GM21825 (cell line): ENCODE measurements at regions not wholly inside any gene's neighbourhood (a gene's known extent, or its start where the extent isn't known, plus 50 kb on each side); places are given as distances from the start of the nearest gene placed in this dataset.

Experiments used
- ATAC-seq: cut with Tn5 transposase; IDR thresholded peaks from one replicate; pipeline ENCODE4 v1.9.1; 2021; ENCODE audit warnings: mild to moderate bottlenecking, moderate library complexity; ENCODE audit not compliant: unreplicated experiment

DNA sequence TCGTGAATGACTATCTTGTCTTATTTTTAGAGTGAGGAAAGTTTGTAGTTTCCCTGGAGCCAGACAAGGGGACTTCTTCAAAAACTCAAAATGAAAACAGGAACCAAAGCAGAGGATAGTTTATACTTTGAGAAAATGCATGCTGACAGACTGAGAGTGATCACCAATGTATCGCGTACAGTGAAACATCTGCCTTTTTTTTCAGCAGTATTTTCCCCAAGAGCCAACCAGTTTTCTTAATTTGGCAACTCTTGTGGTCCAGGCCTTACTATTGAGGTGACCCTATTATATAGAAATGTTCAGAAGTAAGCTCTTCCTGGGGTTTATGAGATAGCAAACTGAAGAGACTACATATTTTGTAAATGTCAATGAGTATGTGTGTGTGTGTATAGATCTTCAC is 153.7 kb upstream of the VRK2 start:
- ATAC-seq, result peak; percentile 74

GRCh38 chr2:57893347-57893746 is 153.3 kb upstream of the VRK2 start:
- no peak for ATAC-seq

DNA sequence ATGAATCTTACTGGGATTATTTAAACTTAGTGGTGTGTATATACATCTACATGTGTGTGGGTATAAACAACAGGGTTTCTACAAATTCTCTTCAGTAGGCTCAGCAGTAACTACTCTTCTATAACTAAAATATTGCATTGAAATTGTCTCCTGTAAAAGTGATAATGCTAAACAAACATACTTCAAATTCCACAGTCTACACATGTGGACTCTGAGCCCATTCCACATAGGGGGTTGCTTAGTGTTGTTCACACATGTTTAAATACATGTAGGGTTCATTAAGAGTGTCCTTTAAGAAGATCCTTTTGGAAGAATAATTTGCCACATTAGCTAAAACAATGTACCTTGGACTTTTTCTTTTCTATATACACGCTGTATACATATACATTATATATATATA is 152.8 kb upstream of the VRK2 start:
- ATAC-seq, result no peak

GRCh38 chr2:57894381-57894780 is 152.2 kb upstream of the VRK2 start:
- no peak for ATAC-seq

- no peak for ATAC-seq
These were observed 148.7 kb upstream of the VRK2 start for GRCh38 chr2:57897920-57898319.

- ATAC-seq, result no peak
These were observed 146.7 kb upstream of the VRK2 start for GRCh38 chr2:57899898-57900297.

DNA sequence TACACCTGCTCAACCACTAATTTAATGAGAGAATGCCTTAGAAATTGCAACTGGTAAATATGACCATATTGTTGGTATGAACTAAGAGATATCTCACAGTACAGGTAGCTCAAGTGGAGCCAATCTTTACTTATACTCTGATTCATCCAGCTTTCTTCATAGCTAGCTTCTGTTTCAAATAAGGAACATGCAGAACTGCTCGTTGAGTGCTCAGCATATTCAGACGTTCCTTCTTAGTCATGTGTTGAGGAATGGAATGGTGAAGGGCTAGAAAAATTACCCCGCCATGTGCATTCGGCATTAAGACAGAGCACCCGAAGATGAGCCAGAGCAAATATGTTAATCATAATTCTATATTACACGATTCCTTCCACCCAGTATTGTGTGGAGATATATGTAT is 144.0 kb upstream of the VRK2 start:
- no peak for ATAC-seq

DNA sequence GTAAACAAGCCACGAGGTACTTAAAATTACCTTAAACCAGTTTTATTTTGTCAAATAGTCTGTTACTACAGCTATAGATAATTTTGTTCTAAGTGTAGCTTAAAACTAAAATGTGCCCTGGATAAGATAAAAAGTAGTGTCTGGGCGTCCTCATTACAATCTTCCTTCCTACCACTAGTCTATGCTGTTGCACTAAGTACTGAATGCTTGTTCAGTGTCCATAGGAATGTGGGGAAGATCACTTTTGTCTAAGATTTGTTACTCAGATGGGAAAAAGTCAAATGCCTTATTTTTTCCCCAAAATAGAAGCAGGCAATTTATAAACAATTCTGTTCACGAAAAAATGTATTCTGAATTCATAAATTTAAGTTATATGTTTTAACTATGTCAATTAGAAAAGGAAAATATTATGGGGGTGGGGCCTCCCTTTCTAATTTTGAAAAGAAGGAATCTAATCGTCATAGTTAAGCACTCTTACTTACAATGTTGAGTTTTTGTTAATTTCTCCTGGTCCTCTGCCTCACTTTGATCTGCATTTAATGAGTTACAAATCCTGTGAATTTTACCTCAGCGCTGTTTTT is 140.4 kb upstream of the VRK2 start:
- ATAC-seq, result peak; percentile 76

DNA sequence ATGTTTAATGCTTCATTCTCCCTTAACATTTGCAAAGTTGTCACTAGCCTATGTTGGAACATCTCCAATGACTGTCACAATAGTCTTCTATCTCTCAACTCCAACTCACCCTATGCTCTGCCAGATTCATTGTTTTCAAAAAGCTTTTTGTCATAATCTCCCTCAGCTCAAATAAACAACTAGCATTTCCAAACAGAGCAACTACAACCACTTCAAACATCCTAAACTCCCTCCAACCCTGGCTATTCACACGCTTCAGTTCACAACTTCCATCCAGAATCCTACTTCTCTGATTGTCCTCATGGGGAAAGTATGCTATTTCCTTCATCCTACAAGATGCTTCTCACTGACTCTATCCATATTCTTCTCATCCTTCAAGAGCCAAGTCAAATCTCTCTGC is 139.2 kb upstream of the VRK2 start:
- no peak for ATAC-seq

DNA sequence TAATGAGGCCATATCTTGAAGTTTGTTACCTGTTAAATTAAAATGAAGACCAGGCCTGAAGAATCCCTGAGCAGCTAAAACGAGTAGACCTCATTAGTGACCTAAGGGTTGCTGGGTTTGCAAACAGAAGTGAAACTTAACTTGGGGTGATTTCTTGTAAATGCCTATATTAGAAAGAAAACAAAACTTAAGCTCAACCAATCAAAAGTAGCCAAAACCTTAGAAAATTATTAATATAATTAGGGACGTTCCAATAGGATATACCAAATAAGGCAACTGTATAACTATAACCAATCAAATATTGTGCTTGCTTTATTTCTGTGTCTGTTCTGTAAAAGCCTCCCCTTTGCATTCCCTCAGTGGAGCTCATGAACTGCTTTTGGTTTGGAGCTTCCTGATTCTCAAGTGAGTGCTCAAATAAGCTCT is 137.9 kb upstream of the VRK2 start:
- peak; percentile 70 for ATAC-seq

DNA sequence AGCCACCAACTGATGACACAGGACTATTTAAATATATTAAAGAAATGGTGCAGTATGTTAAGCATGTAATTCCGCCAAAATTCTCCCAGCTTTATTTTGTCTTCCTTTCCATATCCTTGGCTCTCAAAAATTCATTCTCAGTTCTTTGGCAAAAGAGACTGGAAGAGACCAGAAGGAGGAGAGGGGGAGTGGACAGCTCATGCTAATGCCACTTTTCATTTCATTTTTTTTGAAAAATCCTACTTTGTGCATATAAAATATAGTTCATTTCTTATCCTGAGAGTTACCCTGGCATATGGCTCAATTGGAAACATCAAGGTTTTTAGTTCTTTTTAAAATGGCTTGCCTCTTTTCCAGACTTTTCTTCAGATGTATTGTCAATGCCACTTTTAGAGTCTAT is 128.5 kb upstream of the VRK2 start:
- ATAC-seq, result no peak

- ATAC-seq, result no peak
These were observed 126.2 kb upstream of the VRK2 start for GRCh38 chr2:57920342-57920939.

- no peak for ATAC-seq
These were observed 111.9 kb upstream of the VRK2 start for GRCh38 chr2:57934659-57935058.

DNA sequence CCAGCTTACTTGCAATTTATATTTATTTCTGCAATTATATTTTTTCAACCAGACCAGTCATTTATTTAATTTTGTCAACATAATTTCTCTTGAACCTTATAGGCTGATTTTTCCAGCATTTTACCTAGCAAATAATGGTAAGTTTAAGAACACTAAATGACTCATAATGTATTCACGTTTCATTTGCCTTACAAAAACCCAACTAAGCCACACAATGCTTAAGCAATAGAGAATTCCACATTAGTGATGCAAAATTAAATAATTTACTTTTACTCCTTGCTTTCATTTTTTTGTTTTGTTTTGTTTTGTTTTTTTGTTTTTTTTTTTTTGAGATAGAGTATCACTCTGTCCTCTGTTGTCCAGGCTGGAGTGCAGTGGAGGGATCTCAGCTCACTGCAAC is 110.4 kb upstream of the VRK2 start:
- no peak for ATAC-seq

DNA sequence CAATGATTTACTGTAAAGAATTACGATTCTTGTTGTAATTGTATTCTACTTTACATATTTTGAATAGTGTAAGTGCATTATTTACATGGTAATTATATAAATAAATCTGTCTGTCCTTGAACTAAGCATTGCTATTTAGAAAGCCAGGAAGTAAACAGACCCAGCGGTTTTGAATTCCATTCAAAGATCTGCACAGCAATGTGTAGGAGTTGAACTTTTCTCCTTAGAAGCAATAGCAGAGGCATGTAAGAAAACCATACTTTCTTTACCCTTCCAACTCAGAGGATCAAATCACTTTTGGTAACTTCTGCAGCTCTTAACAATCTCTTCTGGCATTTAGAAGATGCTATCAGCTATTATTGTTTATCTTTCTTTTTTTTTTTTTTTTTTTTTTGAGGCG is 109.2 kb upstream of the VRK2 start:
- ATAC-seq, result no peak

- ATAC-seq, result no peak
These were observed 104.8 kb upstream of the VRK2 start for GRCh38 chr2:57941816-57942215.

- ATAC-seq, result no peak
These were observed 103.3 kb upstream of the VRK2 start for GRCh38 chr2:57943315-57943714.

DNA sequence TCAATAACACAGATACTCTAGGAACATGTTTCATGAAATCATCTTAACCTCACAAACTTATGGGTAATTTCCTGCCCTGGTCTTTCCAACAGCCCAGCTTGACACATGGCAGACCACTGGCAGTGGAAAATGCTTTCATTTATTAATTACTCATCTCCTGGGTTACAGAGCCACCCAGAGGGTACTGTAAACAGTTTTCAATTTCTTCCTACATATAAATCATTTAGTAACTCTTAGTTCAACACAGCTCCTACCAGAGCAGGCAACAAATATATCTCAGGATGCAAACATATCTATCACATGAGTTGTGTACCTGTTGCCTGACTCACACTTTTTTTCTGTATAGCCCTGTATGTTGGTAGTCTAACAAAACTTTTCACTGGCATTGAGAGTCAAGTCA is 99.2 kb upstream of the VRK2 start:
- ATAC-seq, result no peak

DNA sequence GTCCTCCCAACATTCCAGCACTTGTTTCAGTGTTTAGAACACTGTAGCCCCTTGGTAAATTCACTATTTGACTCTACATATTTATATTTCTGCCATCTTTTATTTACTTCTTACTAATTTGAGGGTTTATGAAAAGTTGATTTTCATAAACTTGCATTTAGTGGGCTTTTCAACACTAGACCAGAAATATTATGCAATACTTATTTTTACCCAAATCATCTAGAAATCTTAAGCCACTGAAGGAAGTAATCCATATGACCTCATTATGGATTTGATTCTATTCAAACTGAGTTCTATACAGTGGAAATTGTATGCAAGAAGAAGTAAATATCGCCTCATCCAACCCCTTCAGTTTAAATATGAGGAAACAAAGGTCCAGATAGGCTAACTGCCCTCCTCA is 92.6 kb upstream of the VRK2 start:
- no peak for ATAC-seq

DNA sequence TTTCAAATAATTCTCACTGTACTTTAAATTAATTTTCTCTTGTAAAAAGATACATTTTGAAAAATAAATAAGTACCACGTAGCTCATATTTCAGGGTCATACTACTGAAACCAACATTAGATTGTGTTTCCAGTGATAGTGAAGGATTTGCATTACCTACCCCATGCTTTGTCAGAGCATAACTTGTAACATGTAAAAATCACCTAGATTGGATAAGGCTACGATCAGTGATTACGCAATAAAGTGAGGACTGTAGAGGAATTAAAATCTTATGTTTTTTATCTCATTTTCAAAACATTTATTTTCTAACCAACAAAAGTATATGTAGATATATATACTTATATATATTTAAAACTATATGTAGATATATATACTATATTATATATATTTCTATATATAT is 89.4 kb upstream of the VRK2 start:
- no peak for ATAC-seq

GRCh38 chr2:57959390-57959789 is 87.2 kb upstream of the VRK2 start:
- no peak for ATAC-seq

DNA sequence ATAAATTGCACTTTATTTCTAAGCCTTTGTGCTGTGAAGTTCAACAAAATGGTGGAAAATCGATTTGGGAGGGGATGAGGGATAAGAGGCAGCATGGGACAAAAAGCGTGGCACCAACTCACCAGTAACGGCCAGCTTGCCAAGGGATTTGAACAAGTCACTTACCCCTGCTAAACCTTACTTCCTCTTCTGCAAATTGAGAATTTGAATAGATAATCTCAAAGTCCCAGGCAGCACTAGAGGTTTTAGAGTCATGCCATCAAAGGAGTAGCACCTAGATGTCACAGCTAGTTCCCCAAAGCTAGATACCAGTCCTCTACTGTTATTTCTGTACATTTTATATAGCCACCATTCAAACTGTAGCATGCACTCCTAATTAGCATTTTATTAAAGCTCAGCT is 83.7 kb upstream of the VRK2 start:
- ATAC-seq, result no peak

GRCh38 chr2:57965219-57965618 is 81.4 kb upstream of the VRK2 start:
- no peak for ATAC-seq
